T-helper 1 cell treated with Interleukin-12 subunit alpha and Interleukin-12 subunit beta and Interleukin-4 antibody, amounts not matched to agents 30 μg/mL and 1 μg/mL, for 36 hours (primary cell): ENCODE measurements at regions not wholly inside any gene's neighbourhood (a gene's known extent, or its start where the extent isn't known, plus 50 kb on each side); places are given as distances from the start of the nearest gene placed in this dataset.
"Not testable (repeated sequence)": the region's sequence is repeated elsewhere in the genome, so short reads cannot be mapped to it uniquely, and the experiment has no call there.

Experiments
- H3K27ac Mint-ChIP-seq: one replicate; pipeline ENCODE4 v1.8.0; 2021; ENCODE audit warnings: mild to moderate bottlenecking, mixed read lengths
- H3K27me3 Mint-ChIP-seq: one replicate; pipeline ENCODE4 v1.8.0; 2021; ENCODE audit warnings: low read depth, mixed read lengths
- H3K36me3 Mint-ChIP-seq: one replicate; pipeline ENCODE4 v1.8.0; 2021; ENCODE audit warnings: low read depth, mixed read lengths
- H3K4me1 Mint-ChIP-seq: one replicate; pipeline ENCODE4 v1.8.0; 2021; ENCODE audit warnings: low read depth, mixed read lengths
- H3K4me3 Mint-ChIP-seq: one replicate; pipeline ENCODE4 v1.8.0; 2021; ENCODE audit warnings: mild to moderate bottlenecking, moderate library complexity, mixed read lengths
- H3K9me3 Mint-ChIP-seq: one replicate; pipeline ENCODE4 v1.8.0; 2021; ENCODE audit warnings: mixed read lengths

GRCh38 chr1:91596474-91596873 lies 95.8 kb downstream of the CDC7 start:
- peaks cover 3% of the 10 kb centered on the region for H3K36me3 Mint-ChIP-seq
- peak overlapping the region; percentile 41 for H3K27ac Mint-ChIP-seq
- H3K27me3 Mint-ChIP-seq: peaks cover 8% of the 10 kb centered on the region
- H3K4me3 Mint-ChIP-seq: no peak overlapping the region
- peaks cover 38% of the 10 kb centered on the region for H3K4me1 Mint-ChIP-seq
- H3K9me3 Mint-ChIP-seq: no peaks in the 10 kb centered on the region

- no peak overlapping the region for H3K27ac Mint-ChIP-seq
- H3K4me3 Mint-ChIP-seq: no peak overlapping the region
- H3K36me3 Mint-ChIP-seq: peaks cover 5% of the 10 kb centered on the region
- peaks cover 33% of the 10 kb centered on the region for H3K4me1 Mint-ChIP-seq
- H3K27me3 Mint-ChIP-seq: peaks cover 8% of the 10 kb centered on the region
- no peaks in the 10 kb centered on the region for H3K9me3 Mint-ChIP-seq
Observed at GRCh38 chr1:91597215-91597614, 96.6 kb downstream of the CDC7 start.

- H3K36me3 Mint-ChIP-seq: peaks cover 5% of the 10 kb centered on the region
- peaks cover 8% of the 10 kb centered on the region for H3K27me3 Mint-ChIP-seq
- peaks cover 19% of the 10 kb centered on the region for H3K4me1 Mint-ChIP-seq
- H3K4me3 Mint-ChIP-seq: no peak overlapping the region
- no peak overlapping the region for H3K27ac Mint-ChIP-seq
- H3K9me3 Mint-ChIP-seq: no peaks in the 10 kb centered on the region
Observed at GRCh38 chr1:91600431-91601337, 100.0 kb downstream of the CDC7 start.

- no peak overlapping the region for H3K4me3 Mint-ChIP-seq
Observed at GRCh38 chr1:91601554-91602376, 101.1 kb downstream of the CDC7 start.

GRCh38 chr1:91603409-91603808 lies 102.8 kb downstream of the CDC7 start:
- H3K9me3 Mint-ChIP-seq: no peaks in the 10 kb centered on the region
- no peak overlapping the region for H3K4me3 Mint-ChIP-seq
- H3K27ac Mint-ChIP-seq: no peak overlapping the region
- H3K27me3 Mint-ChIP-seq: peaks cover 8% of the 10 kb centered on the region
- peaks cover 5% of the 10 kb centered on the region for H3K36me3 Mint-ChIP-seq
- H3K4me1 Mint-ChIP-seq: peaks cover 4% of the 10 kb centered on the region

More at GRCh38 chr1:91601554-91602376, 101.1 kb downstream of the CDC7 start:
- no peaks in the 10 kb centered on the region for H3K9me3 Mint-ChIP-seq
- peaks cover 10% of the 10 kb centered on the region for H3K4me1 Mint-ChIP-seq
- peaks cover 8% of the 10 kb centered on the region for H3K27me3 Mint-ChIP-seq
- H3K36me3 Mint-ChIP-seq: peaks cover 5% of the 10 kb centered on the region
- H3K27ac Mint-ChIP-seq: no peak overlapping the region

- Mint-ChIP-seq H3K4me1 (peaks cover 5% of the 10 kb centered on the region), H3K27ac (no peak overlapping the region), H3K9me3 (no peaks in the 10 kb centered on the region), H3K27me3 (peaks cover 10% of the 10 kb centered on the region), H3K4me3 (no peak overlapping the region), H3K36me3 (peaks cover 5% of the 10 kb centered on the region)
Observed at GRCh38 chr1:91604632-91605031, 104.0 kb downstream of the CDC7 start.

- peaks cover 5% of the 10 kb centered on the region for H3K36me3 Mint-ChIP-seq
- peaks cover 5% of the 10 kb centered on the region for H3K4me1 Mint-ChIP-seq
- peak overlapping the region; percentile 15 for H3K27ac Mint-ChIP-seq
- H3K27me3 Mint-ChIP-seq: peaks cover 6% of the 10 kb centered on the region
- H3K9me3 Mint-ChIP-seq: no peaks in the 10 kb centered on the region
- no peak overlapping the region for H3K4me3 Mint-ChIP-seq
Observed at GRCh38 chr1:91605566-91605965, 104.9 kb downstream of the CDC7 start.

GRCh38 chr1:91606546-91607078 lies 106.0 kb downstream of the CDC7 start:
- Mint-ChIP-seq H3K4me3 (no peak overlapping the region), H3K9me3 (no peaks in the 10 kb centered on the region), H3K4me1 (peaks cover 5% of the 10 kb centered on the region), H3K36me3 (peaks cover 2% of the 10 kb centered on the region), H3K27ac (no peak overlapping the region), H3K27me3 (peaks cover 6% of the 10 kb centered on the region)

GRCh38 chr1:91607686-91608085 lies 107.0 kb downstream of the CDC7 start:
- not testable (repeated sequence) for H3K27ac Mint-ChIP-seq, H3K9me3 Mint-ChIP-seq, H3K36me3 Mint-ChIP-seq, H3K4me1 Mint-ChIP-seq, H3K4me3 Mint-ChIP-seq, H3K27me3 Mint-ChIP-seq

- Mint-ChIP-seq H3K27ac (no peak overlapping the region), H3K9me3 (no peaks in the 10 kb centered on the region), H3K27me3 (peaks cover 6% of the 10 kb centered on the region), H3K4me1 (peaks cover 8% of the 10 kb centered on the region), H3K36me3 (no peaks in the 10 kb centered on the region), H3K4me3 (no peak overlapping the region)
Observed at GRCh38 chr1:91608876-91609275, 108.2 kb downstream of the CDC7 start.

- Mint-ChIP-seq H3K9me3 (no peaks in the 10 kb centered on the region), H3K36me3 (no peaks in the 10 kb centered on the region), H3K4me3 (no peak overlapping the region), H3K27ac (no peak overlapping the region), H3K4me1 (peaks cover 12% of the 10 kb centered on the region), H3K27me3 (peaks cover 6% of the 10 kb centered on the region)
Observed at GRCh38 chr1:91609551-91609950, 108.9 kb downstream of the CDC7 start.

- H3K4me3 Mint-ChIP-seq: no peak overlapping the region
- no peak overlapping the region for H3K27ac Mint-ChIP-seq
- peaks cover 12% of the 10 kb centered on the region for H3K4me1 Mint-ChIP-seq
- H3K36me3 Mint-ChIP-seq: no peaks in the 10 kb centered on the region
- H3K9me3 Mint-ChIP-seq: no peaks in the 10 kb centered on the region
- H3K27me3 Mint-ChIP-seq: peaks cover 6% of the 10 kb centered on the region
Observed at GRCh38 chr1:91610102-91610501, 109.5 kb downstream of the CDC7 start.

GRCh38 chr1:91610789-91611188 lies 110.1 kb downstream of the CDC7 start:
- Mint-ChIP-seq H3K9me3 (no peaks in the 10 kb centered on the region), H3K27ac (no peak overlapping the region), H3K27me3 (peaks cover 6% of the 10 kb centered on the region), H3K4me1 (peaks cover 12% of the 10 kb centered on the region), H3K4me3 (no peak overlapping the region), H3K36me3 (peaks cover 2% of the 10 kb centered on the region)

GRCh38 chr1:91611483-91611917 lies 110.8 kb downstream of the CDC7 start:
- Mint-ChIP-seq H3K36me3 (peaks cover 2% of the 10 kb centered on the region), H3K9me3 (no peaks in the 10 kb centered on the region), H3K4me1 (peaks cover 12% of the 10 kb centered on the region), H3K27me3 (peaks cover 6% of the 10 kb centered on the region), H3K27ac (no peak overlapping the region), H3K4me3 (no peak overlapping the region)
